Hepatocyte (in vitro differentiated cells): ENCODE measurements at regions not wholly inside any gene's neighbourhood (a gene's known extent, or its start where the extent isn't known, plus 50 kb on each side); places are given as distances from the start of the nearest gene placed in this dataset.

Experiments
- DNase-seq: peaks from one replicate; pipeline ENCODE4 v3.0.0-alpha.2; 2016; ENCODE audit warnings: low spot score
- H2AFZ ChIP-seq: fragments of 200-600 bp; sonication (generic); 2 replicates; pipeline ENCODE4 v1.6.0; 2016; ENCODE audit warnings: antibody characterized with exemption, mild to moderate bottlenecking
- H3K27ac ChIP-seq: fragments of 200-600 bp; sonication (generic); 2 replicates; pipeline ENCODE4 v1.5.1; 2016; ENCODE audit warnings: mild to moderate bottlenecking
- H3K27me3 ChIP-seq: fragments of 200-600 bp; sonication (generic); 2 replicates; pipeline ENCODE4 v1.6.1; 2016
- H3K36me3 ChIP-seq: fragments of 200-600 bp; sonication (generic); replicated peaks from 2 replicates; pipeline ENCODE4 v1.5.1; 2016; ENCODE audit warnings: low read depth; ENCODE audit not compliant: insufficient read depth
- H3K4me1 ChIP-seq: fragments of 200-600 bp; sonication (generic); 2 replicates; pipeline ENCODE4 v1.5.1; 2016; ENCODE audit warnings: mild to moderate bottlenecking, moderate library complexity; ENCODE audit not compliant: insufficient read depth
- H3K4me2 ChIP-seq: fragments of 200-600 bp; sonication (generic); 2 replicates; pipeline ENCODE4 v1.6.0; 2016
- H3K4me3 ChIP-seq: fragments of 200-600 bp; sonication (generic); 2 replicates; pipeline ENCODE4 v1.5.1; 2016; ENCODE audit warnings: mild to moderate bottlenecking
- H3K79me2 ChIP-seq: fragments of 200-600 bp; sonication (generic); 2 replicates; pipeline ENCODE4 v1.6.0; 2017; ENCODE audit warnings: mild to moderate bottlenecking
- H3K9me2 ChIP-seq: fragments of 200-600 bp; sonication (generic); replicated peaks from 2 replicates; pipeline ENCODE4 v1.6.0; 2017; ENCODE audit warnings: mild to moderate bottlenecking; ENCODE audit not compliant: insufficient read depth
- H3K9me3 ChIP-seq: fragments of 200-600 bp; sonication (generic); 2 replicates; pipeline ENCODE4 v1.5.1; 2016; ENCODE audit warnings: low read depth, mild to moderate bottlenecking
- H4K20me1 ChIP-seq: fragments of 200-600 bp; sonication (generic); 2 replicates; pipeline ENCODE4 v1.6.0; 2016; ENCODE audit warnings: mild to moderate bottlenecking; ENCODE audit not compliant: insufficient read depth, poor library complexity, severe bottlenecking
- EZH2 ChIP-seq: fragments of 200-600 bp; sonication (generic); IDR thresholded peaks from 2 replicates; pipeline ENCODE4 v1.6.1; 2016; ENCODE audit warnings: antibody characterized with exemption, mild to moderate bottlenecking, borderline replicate concordance
- EZH2phosphoT487 ChIP-seq: fragments of 200-600 bp; sonication (generic); IDR thresholded peaks from one replicate; pipeline ENCODE4 v1.6.1; 2018; ENCODE audit warnings: antibody characterized with exemption, mild to moderate bottlenecking, low read depth, moderate library complexity; ENCODE audit not compliant: unreplicated experiment, severe bottlenecking
- WGBS: methylation state at CpG from one replicate; pipeline ENCODE4 v1.1.6; 2016; ENCODE audit warnings: low lambda C conversion rate; ENCODE audit errors: missing lambda C conversion rate; 5-methylcytosine and 5-hydroxymethylcytosine counted together
- TF ChIP-seq, protein P1 (sequence below): fragments of 200-600 bp; sonication (generic); IDR thresholded peaks from 2 replicates; pipeline ENCODE4 v1.5.1; 2016; ENCODE audit warnings: antibody characterized with exemption, mild to moderate bottlenecking; ENCODE audit not compliant: poor library complexity

DNA sequence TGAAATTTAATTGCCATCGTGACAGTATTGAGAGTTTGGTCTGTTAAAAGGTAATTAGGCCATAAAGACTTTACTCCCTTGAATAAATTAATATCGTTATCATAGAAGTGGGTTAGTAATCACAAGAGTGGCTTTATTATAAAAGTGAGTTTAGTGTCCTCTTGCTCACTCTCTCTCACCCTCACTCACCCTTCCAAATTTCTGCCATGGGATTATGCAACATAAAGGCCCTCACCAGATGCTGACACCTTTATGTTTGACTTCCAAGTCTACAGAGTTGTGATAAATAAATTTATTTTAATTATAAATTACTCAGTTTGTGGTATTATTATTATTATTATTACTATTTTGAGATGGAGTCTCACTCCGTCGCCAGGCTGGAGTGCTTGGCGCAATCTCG is 1070.8 kb downstream of the PCDH18 start:
- no peaks in the 10 kb centered on the region for H3K27me3 ChIP-seq
- H3K27ac ChIP-seq, result no peak overlapping the region
- H3K4me2 ChIP-seq, result no peak overlapping the region
- no peaks in the 10 kb centered on the region for H4K20me1 ChIP-seq
- no peak for DNase-seq
- no peaks in the 10 kb centered on the region for H3K79me2 ChIP-seq
- no peaks in the 10 kb centered on the region for H3K9me2 ChIP-seq
- no peaks in the 10 kb centered on the region for H3K36me3 ChIP-seq
- WGBS, result 97% methylated on average over 6 of the region's 6 CpGs
- no peaks in the 10 kb centered on the region for H3K4me1 ChIP-seq
- TF ChIP-seq EZH2, result no peak
- no peaks in the 10 kb centered on the region for H3K9me3 ChIP-seq
- no peak overlapping the region for H3K4me3 ChIP-seq
- H2AFZ ChIP-seq, result no peak overlapping the region

DNA sequence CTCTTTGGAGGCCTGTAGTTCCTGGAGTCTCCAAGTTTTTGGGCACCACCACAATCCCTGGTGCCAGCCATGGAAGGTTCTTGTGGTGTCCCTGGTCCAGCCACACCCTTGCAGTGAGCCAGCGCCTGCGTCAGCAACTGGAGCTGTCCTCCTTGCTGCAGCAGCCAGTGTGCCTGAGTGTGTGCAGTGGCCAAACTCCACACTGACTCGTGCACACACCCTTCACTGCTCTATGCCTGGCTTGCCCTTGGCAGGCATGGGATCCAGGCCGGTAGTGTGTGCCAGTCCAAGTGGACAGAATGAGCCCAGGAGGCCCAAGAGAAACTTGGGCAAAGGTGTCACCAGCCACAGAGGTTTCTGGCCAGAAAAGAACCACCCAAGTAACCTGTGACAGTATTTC is 1074.0 kb downstream of the PCDH18 start:
- Histone ChIP-seq H3K9me2 (no peaks in the 10 kb centered on the region), H3K79me2 (no peaks in the 10 kb centered on the region), H3K27ac (no peak overlapping the region), H3K4me3 (no peak overlapping the region), H3K27me3 (no peaks in the 10 kb centered on the region), H3K4me2 (no peak overlapping the region), H3K9me3 (no peaks in the 10 kb centered on the region), H2AFZ (no peak overlapping the region), H3K4me1 (no peaks in the 10 kb centered on the region), H3K36me3 (no peaks in the 10 kb centered on the region), H4K20me1 (no peaks in the 10 kb centered on the region)
- DNase-seq, result no peak
- 92% methylated on average over 4 of the region's 4 CpGs for WGBS
- TF ChIP-seq EZH2, result no peak
- TF ChIP-seq, protein P1, sequence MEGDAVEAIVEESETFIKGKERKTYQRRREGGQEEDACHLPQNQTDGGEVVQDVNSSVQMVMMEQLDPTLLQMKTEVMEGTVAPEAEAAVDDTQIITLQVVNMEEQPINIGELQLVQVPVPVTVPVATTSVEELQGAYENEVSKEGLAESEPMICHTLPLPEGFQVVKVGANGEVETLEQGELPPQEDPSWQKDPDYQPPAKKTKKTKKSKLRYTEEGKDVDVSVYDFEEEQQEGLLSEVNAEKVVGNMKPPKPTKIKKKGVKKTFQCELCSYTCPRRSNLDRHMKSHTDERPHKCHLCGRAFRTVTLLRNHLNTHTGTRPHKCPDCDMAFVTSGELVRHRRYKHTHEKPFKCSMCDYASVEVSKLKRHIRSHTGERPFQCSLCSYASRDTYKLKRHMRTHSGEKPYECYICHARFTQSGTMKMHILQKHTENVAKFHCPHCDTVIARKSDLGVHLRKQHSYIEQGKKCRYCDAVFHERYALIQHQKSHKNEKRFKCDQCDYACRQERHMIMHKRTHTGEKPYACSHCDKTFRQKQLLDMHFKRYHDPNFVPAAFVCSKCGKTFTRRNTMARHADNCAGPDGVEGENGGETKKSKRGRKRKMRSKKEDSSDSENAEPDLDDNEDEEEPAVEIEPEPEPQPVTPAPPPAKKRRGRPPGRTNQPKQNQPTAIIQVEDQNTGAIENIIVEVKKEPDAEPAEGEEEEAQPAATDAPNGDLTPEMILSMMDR, result no peak
- TF ChIP-seq EZH2phosphoT487, result no peak

DNA sequence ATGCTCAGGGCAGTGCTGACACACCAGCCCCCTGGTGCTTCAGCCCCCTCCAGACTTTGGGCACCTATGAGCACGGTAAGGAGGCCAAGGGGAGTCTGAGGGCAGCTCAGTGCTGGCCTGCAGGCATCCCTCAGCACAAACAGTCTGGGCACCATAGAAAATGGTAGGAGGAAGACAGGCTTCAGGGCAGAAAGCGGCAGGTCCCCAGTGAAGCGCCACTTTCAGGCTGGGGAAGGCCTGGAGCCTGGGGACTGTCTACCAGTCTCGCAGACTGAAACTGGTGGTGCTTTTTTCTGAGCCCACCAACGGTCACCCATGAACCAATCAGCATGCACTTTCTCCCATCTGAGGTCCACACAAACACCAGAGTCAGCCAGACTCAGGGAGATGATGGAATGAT is 1074.7 kb downstream of the PCDH18 start:
- H3K79me2 ChIP-seq, result no peaks in the 10 kb centered on the region
- H3K4me1 ChIP-seq, result no peaks in the 10 kb centered on the region
- no peak overlapping the region for H3K4me2 ChIP-seq
- TF ChIP-seq, protein P1, result no peak
- TF ChIP-seq EZH2phosphoT487 (no peak), EZH2 (no peak)
- H2AFZ ChIP-seq, result no peak overlapping the region
- DNase-seq, result no peak
- no peaks in the 10 kb centered on the region for H4K20me1 ChIP-seq
- no peak overlapping the region for H3K4me3 ChIP-seq
- H3K9me3 ChIP-seq, result no peaks in the 10 kb centered on the region
- H3K9me2 ChIP-seq, result no peaks in the 10 kb centered on the region
- 94% methylated on average over 5 of the region's 5 CpGs for WGBS
- no peak overlapping the region for H3K27ac ChIP-seq
- H3K27me3 ChIP-seq, result no peaks in the 10 kb centered on the region
- no peaks in the 10 kb centered on the region for H3K36me3 ChIP-seq

DNA sequence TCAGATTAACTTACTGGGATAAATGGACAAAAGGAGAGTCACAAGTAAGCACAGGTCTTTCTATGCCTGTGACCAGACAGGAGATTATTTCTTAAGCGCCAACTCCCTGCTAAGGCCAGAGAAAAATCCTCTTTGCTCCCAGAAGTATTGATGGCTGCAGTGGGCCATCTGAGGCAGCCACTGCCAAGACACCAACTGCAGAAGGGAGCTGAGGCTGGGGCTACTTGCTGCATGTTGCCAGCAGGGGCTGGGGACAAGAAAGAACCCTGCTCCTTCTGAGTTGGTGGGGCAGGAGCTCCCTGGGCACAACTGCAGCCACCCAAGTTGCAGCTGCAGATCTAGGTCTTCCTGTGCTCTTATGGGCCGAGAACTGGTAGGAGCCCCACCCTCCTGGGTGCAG is 1075.3 kb downstream of the PCDH18 start:
- no peaks in the 10 kb centered on the region for H4K20me1 ChIP-seq
- H2AFZ ChIP-seq, result no peak overlapping the region
- no peaks in the 10 kb centered on the region for H3K79me2 ChIP-seq
- no peaks in the 10 kb centered on the region for H3K9me2 ChIP-seq
- H3K27me3 ChIP-seq, result no peaks in the 10 kb centered on the region
- no peaks in the 10 kb centered on the region for H3K4me1 ChIP-seq
- no peak for TF ChIP-seq EZH2
- TF ChIP-seq, protein P1, result no peak
- TF ChIP-seq EZH2phosphoT487, result no peak
- no peak overlapping the region for H3K4me2 ChIP-seq
- H3K27ac ChIP-seq, result no peak overlapping the region
- H3K9me3 ChIP-seq, result no peaks in the 10 kb centered on the region
- H3K36me3 ChIP-seq, result no peaks in the 10 kb centered on the region
- DNase-seq, result no peak
- WGBS, result 94% methylated on average over 2 of the region's 2 CpGs
- H3K4me3 ChIP-seq, result no peak overlapping the region
